Keratinocyte (primary cell): ENCODE measurements at regions not wholly inside any gene's neighbourhood (a gene's known extent, or its start where the extent isn't known, plus 50 kb on each side); places are given as distances from the start of the nearest gene placed in this dataset.
A peak's percentile ranks its signal among the peaks of the same experiment; 100 is the strongest.

Source experiments
- DNase-seq: peaks from one replicate; pipeline ENCODE4 v3.0.0-alpha.2; 2011; ENCODE audit warnings: low read depth, missing footprints, low spot score
- FAIRE-seq: peaks from 2 replicates; lab custom pipeline; 2011; peaks lifted over from hg19 to GRCh38; lab: Jason Lieb, UNC
- H2AFZ ChIP-seq: 2 replicates; pipeline ENCODE4 v1.6.0; 2012; ENCODE audit warnings: low read length, control low read depth, inconsistent platforms; ENCODE audit not compliant: control insufficient read depth
- H3K27ac ChIP-seq: 2 replicates; pipeline ENCODE4 v1.5.1; 2011; ENCODE audit warnings: low read length; ENCODE audit not compliant: control insufficient read depth, insufficient read depth
- H3K27me3 ChIP-seq: 3 replicates; pipeline ENCODE4 v1.6.0; 2011; ENCODE audit warnings: low read length; ENCODE audit not compliant: control insufficient read depth, insufficient read depth; ENCODE audit errors: extremely low read depth
- H3K36me3 ChIP-seq, 2 experiments: 2 replicates in 1 of 2; 3 replicates in 1 of 2; pipeline ENCODE4 v1.5.1; 2011; ENCODE audit warnings: low read length in 2 of 2, mild to moderate bottlenecking in 1 of 2; ENCODE audit not compliant: control insufficient read depth in 2 of 2, insufficient read depth in 2 of 2; ENCODE audit errors: extremely low read depth in 1 of 2
- H3K4me1 ChIP-seq: 3 replicates; pipeline ENCODE4 v1.5.1; 2011; ENCODE audit warnings: low read length; ENCODE audit not compliant: control insufficient read depth, insufficient read depth; ENCODE audit errors: extremely low read depth
- H3K4me2 ChIP-seq: 3 replicates; pipeline ENCODE4 v1.6.0; 2011; ENCODE audit warnings: low read depth, low read length; ENCODE audit not compliant: control insufficient read depth, insufficient read depth; ENCODE audit errors: extremely low read depth
- H3K4me3 ChIP-seq, 3 experiments: fragments of 200-600 bp in 1 of 3; sonication (generic) in 1 of 3; 2 replicates in 2 of 3; 3 replicates in 1 of 3; pipeline ENCODE4 v1.5.1; 2011 to 2016; ENCODE audit warnings: low read length in 3 of 3, mild to moderate bottlenecking in 3 of 3, control low read depth in 2 of 3, inconsistent platforms in 1 of 3, low read depth in 1 of 3, mixed read lengths in 1 of 3, mixed run types in 1 of 3, moderate library complexity in 1 of 3; ENCODE audit not compliant: control insufficient read depth in 2 of 3, insufficient read depth in 2 of 3; ENCODE audit errors: extremely low read depth in 1 of 3
- H3K79me2 ChIP-seq: 2 replicates; pipeline ENCODE4 v1.6.0; 2012; ENCODE audit warnings: low read length; ENCODE audit not compliant: control insufficient read depth, insufficient read depth
- H3K9ac ChIP-seq: 3 replicates; pipeline ENCODE4 v1.6.0; 2011; ENCODE audit warnings: low read length; ENCODE audit not compliant: control insufficient read depth, insufficient read depth; ENCODE audit errors: extremely low read depth
- H3K9me1 ChIP-seq: 3 replicates; pipeline ENCODE4 v1.6.0; 2011; ENCODE audit warnings: low read length; ENCODE audit not compliant: control insufficient read depth, insufficient read depth; ENCODE audit errors: extremely low read depth
- H3K9me3 ChIP-seq: 2 replicates; pipeline ENCODE4 v1.5.1; 2012; ENCODE audit warnings: low read depth, low read length; ENCODE audit not compliant: control insufficient read depth
- H4K20me1 ChIP-seq: 3 replicates; pipeline ENCODE4 v1.6.0; 2011; ENCODE audit warnings: low read length; ENCODE audit not compliant: control insufficient read depth, insufficient read depth; ENCODE audit errors: extremely low read depth
- CTCF ChIP-seq, 3 experiments: IDR thresholded peaks in 1 of 3; conservative IDR thresholded peaks in 1 of 3; optimal IDR thresholded peaks in 1 of 3; 2 replicates in 2 of 3; 3 replicates in 1 of 3; pipeline versions ENCODE3 to v1.5.1; 2011; ENCODE audit warnings: low read length in 3 of 3, mild to moderate bottlenecking in 3 of 3, moderate library complexity in 2 of 3, control low read depth in 1 of 3, inconsistent platforms in 1 of 3; ENCODE audit not compliant: insufficient read depth in 2 of 3; ENCODE audit errors: extremely low read depth in 1 of 3
- EZH2 ChIP-seq: IDR thresholded peaks from one replicate; pipeline ENCODE4 v1.6.1; 2012; ENCODE audit warnings: inconsistent platforms, mild to moderate bottlenecking, low read length, moderate library complexity
- dilution Hi-C: fragments of 300-500 bp; cut with MboI; formaldehyde crosslinking; loops from one replicate; pipeline ENCODE4 v1.7.0; 2020; ENCODE audit warnings: low sequenced_read_pairs; ENCODE audit not compliant: extremely low pct_ligation_motif_present

GRCh38 chr7:69439636-69440325 is 158.5 kb upstream of the AUTS2 start:
- Histone ChIP-seq H3K36me3 (no peaks in the 10 kb centered on the region), H3K9me1 (no peaks in the 10 kb centered on the region), H3K4me1 (peaks cover 12% of the 10 kb centered on the region), H3K79me2 (no peaks in the 10 kb centered on the region), H3K9ac (no peak overlapping the region), H3K4me3 (no peak overlapping the region), H3K9me3 (peaks cover 3% of the 10 kb centered on the region), H4K20me1 (no peaks in the 10 kb centered on the region), H3K4me2 (peak overlapping the region; percentile 57), H3K27ac (peak overlapping the region; percentile 61), H2AFZ (no peak overlapping the region), H3K27me3 (no peaks in the 10 kb centered on the region)
- peak; percentile 45 for DNase-seq
- dilution Hi-C loops, result no loop called here
- no peak for TF ChIP-seq CTCF (optimal IDR thresholded peaks at IDR 0.05 in 1 of 3, IDR thresholded peaks at IDR 0.05 in 1 of 3, conservative IDR thresholded peaks at IDR 0.05 in 1 of 3; ENCODE audit: extremely low read depth in 1 of 3, insufficient read depth in 2 of 3, low read length in 3 of 3)
- FAIRE-seq, result no peak

- Histone ChIP-seq H3K79me2 (no peaks in the 10 kb centered on the region), H2AFZ (no peak overlapping the region), H3K4me3 (no peak overlapping the region), H3K9ac (no peak overlapping the region), H3K27me3 (no peaks in the 10 kb centered on the region), H3K9me3 (peaks cover 3% of the 10 kb centered on the region), H3K4me1 (peaks cover 12% of the 10 kb centered on the region), H4K20me1 (no peaks in the 10 kb centered on the region), H3K9me1 (no peaks in the 10 kb centered on the region), H3K36me3 (no peaks in the 10 kb centered on the region), H3K27ac (no peak overlapping the region), H3K4me2 (no peak overlapping the region)
- dilution Hi-C loops, result no loop called here
- no peak for DNase-seq
- FAIRE-seq, result no peak
- TF ChIP-seq EZH2 (no peak), CTCF (optimal IDR thresholded peaks at IDR 0.05 in 1 of 3, IDR thresholded peaks at IDR 0.05 in 1 of 3, conservative IDR thresholded peaks at IDR 0.05 in 1 of 3; ENCODE audit: extremely low read depth in 1 of 3, insufficient read depth in 2 of 3, low read length in 3 of 3) (no peak)
These were observed 157.3 kb upstream of the AUTS2 start for GRCh38 chr7:69440976-69441375.
